H9 (cell line): ENCODE measurements at regions not wholly inside any gene's neighbourhood (a gene's known extent, or its start where the extent isn't known, plus 50 kb on each side); places are given as distances from the start of the nearest gene placed in this dataset.

ENCODE experiments used
- DNase-seq: peaks from one replicate; pipeline ENCODE4 v3.0.0-alpha.2; 2017
- H2AFZ ChIP-seq: one replicate; pipeline ENCODE4 v1.6.1; 2013; ENCODE audit warnings: mild to moderate bottlenecking, low read length, control low read depth, moderate library complexity
- H2AK5ac ChIP-seq: 2 replicates; pipeline ENCODE4 v1.6.1; 2013; ENCODE audit warnings: low read length, control low read depth, mixed read lengths; ENCODE audit not compliant: insufficient read length
- H2BK120ac ChIP-seq: one replicate; pipeline ENCODE4 v1.6.1; 2013; ENCODE audit warnings: low read depth, mild to moderate bottlenecking, low read length, control low read depth, inconsistent platforms; ENCODE audit not compliant: poor library complexity, severe bottlenecking
- H2BK12ac ChIP-seq: 2 replicates; pipeline ENCODE4 v1.6.1; 2013; ENCODE audit warnings: low read length, control low read depth, mixed read lengths, low read depth; ENCODE audit not compliant: insufficient read length
- H2BK15ac ChIP-seq: 2 replicates; pipeline ENCODE4 v1.6.1; 2013; ENCODE audit warnings: low read depth, low read length, control low read depth
- H2BK20ac ChIP-seq: one replicate; pipeline ENCODE4 v1.6.1; 2013; ENCODE audit warnings: low read depth, mild to moderate bottlenecking, low read length, control low read depth, inconsistent platforms; ENCODE audit not compliant: poor library complexity, severe bottlenecking
- H2BK5ac ChIP-seq: 2 replicates; pipeline ENCODE4 v1.6.1; 2013; ENCODE audit warnings: low read length, control low read depth, mixed read lengths; ENCODE audit not compliant: insufficient read length
- H3K14ac ChIP-seq: 2 replicates; pipeline ENCODE4 v1.6.1; 2013; ENCODE audit warnings: low read length, control low read depth; ENCODE audit not compliant: insufficient read depth
- H3K18ac ChIP-seq: 2 replicates; pipeline ENCODE4 v1.6.1; 2013; ENCODE audit warnings: low read depth, mild to moderate bottlenecking, mixed read lengths, low read length, control low read depth; ENCODE audit not compliant: insufficient read length
- H3K23ac ChIP-seq: 2 replicates; pipeline ENCODE4 v1.6.1; 2013; ENCODE audit warnings: low read length, control low read depth, mixed read lengths, low read depth; ENCODE audit not compliant: insufficient read length
- H3K23me2 ChIP-seq: 2 replicates; pipeline ENCODE4 v1.6.1; 2013; ENCODE audit warnings: low read depth, mild to moderate bottlenecking, mixed read lengths, low read length, control low read depth; ENCODE audit not compliant: insufficient read length, poor library complexity, severe bottlenecking
- H3K27ac ChIP-seq: 2 replicates; pipeline ENCODE4 v1.5.1; 2013; ENCODE audit warnings: low read length, control low read depth, mixed read lengths, low read depth; ENCODE audit not compliant: insufficient read length
- H3K27me3 ChIP-seq: 2 replicates; pipeline ENCODE4 v1.6.1; 2013; ENCODE audit warnings: low read length, control low read depth, inconsistent platforms; ENCODE audit not compliant: insufficient read depth
- H3K4ac ChIP-seq: 2 replicates; pipeline ENCODE4 v1.6.1; 2013; ENCODE audit warnings: low read depth, mild to moderate bottlenecking, control low read depth, inconsistent platforms, low read length, moderate library complexity
- H3K4me1 ChIP-seq: 2 replicates; pipeline ENCODE4 v1.6.1; 2013; ENCODE audit warnings: low read length, control low read depth, inconsistent platforms; ENCODE audit not compliant: insufficient read depth
- H3K4me2 ChIP-seq: 2 replicates; pipeline ENCODE4 v1.6.1; 2013; ENCODE audit warnings: low read length, control low read depth, mixed read lengths; ENCODE audit not compliant: insufficient read length, insufficient read depth
- H3K56ac ChIP-seq: 2 replicates; pipeline ENCODE4 v1.6.1; 2013; ENCODE audit warnings: low read depth, mild to moderate bottlenecking, mixed read lengths, low read length, control low read depth; ENCODE audit not compliant: insufficient read length
- H3K79me1 ChIP-seq: 2 replicates; pipeline ENCODE4 v1.6.1; 2013; ENCODE audit warnings: low read depth, mild to moderate bottlenecking, moderate library complexity, low read length, control low read depth, inconsistent platforms; ENCODE audit not compliant: insufficient read depth, poor library complexity, severe bottlenecking
- H3K79me2 ChIP-seq: 2 replicates; pipeline ENCODE4 v1.6.1; 2013; ENCODE audit warnings: low read length, control low read depth, inconsistent platforms; ENCODE audit not compliant: insufficient read depth
- H3K9ac ChIP-seq: 2 replicates; pipeline ENCODE4 v1.6.1; 2013; ENCODE audit warnings: low read length, control low read depth, mixed read lengths; ENCODE audit not compliant: insufficient read length; ENCODE audit errors: extremely low read depth
- H3K9me3 ChIP-seq: one replicate; pipeline ENCODE4 v1.6.1; 2013; ENCODE audit warnings: low read depth, low read length, inconsistent platforms; ENCODE audit not compliant: control insufficient read depth
- H3T11ph ChIP-seq: one replicate; pipeline ENCODE4 v1.6.1; 2013; ENCODE audit warnings: mild to moderate bottlenecking, low read length, control low read depth, inconsistent platforms
- H4K20me1 ChIP-seq: one replicate; pipeline ENCODE4 v1.6.1; 2013; ENCODE audit not compliant: control insufficient read depth, insufficient read length, insufficient read depth
- H4K5ac ChIP-seq: 2 replicates; pipeline ENCODE4 v1.6.1; 2013; ENCODE audit warnings: low read depth, mild to moderate bottlenecking, mixed read lengths, low read length, control low read depth; ENCODE audit not compliant: insufficient read length
- H4K8ac ChIP-seq: replicated peaks from 2 replicates; pipeline ENCODE4 v1.6.1; 2013; ENCODE audit warnings: low read length, control low read depth, mixed read lengths, low read depth; ENCODE audit not compliant: insufficient read length
- H4K91ac ChIP-seq: 2 replicates; pipeline ENCODE4 v1.6.1; 2013; ENCODE audit warnings: low read depth, mild to moderate bottlenecking, moderate library complexity, mixed read lengths, low read length, control low read depth; ENCODE audit not compliant: insufficient read length
- H3K27ac Mint-ChIP-seq, 3 experiments: 2 replicates in 2 of 3; 3 replicates in 1 of 3; pipeline ENCODE4 v1.8.0; 2020 to 2021; ENCODE audit warnings: mixed read lengths in 3 of 3, mild to moderate bottlenecking in 1 of 3, moderate library complexity in 1 of 3
- H3K27me3 Mint-ChIP-seq: 2 replicates; pipeline ENCODE4 v1.8.0; 2021; ENCODE audit warnings: low read depth, mild to moderate bottlenecking, moderate library complexity, mixed read lengths
- H3K36me3 Mint-ChIP-seq, 3 experiments: 2 replicates in 2 of 3; 3 replicates in 1 of 3; pipeline ENCODE4 v1.8.0; 2020 to 2021; ENCODE audit warnings: low read depth in 3 of 3, mixed read lengths in 3 of 3; ENCODE audit not compliant: insufficient read depth in 1 of 3
- H3K4me1 Mint-ChIP-seq, 2 experiments: 2 replicates each; pipeline ENCODE4 v1.8.0; 2020; ENCODE audit warnings: mixed read lengths in 2 of 2
- H3K4me3 Mint-ChIP-seq, 2 experiments: 2 replicates in 1 of 2; 3 replicates in 1 of 2; pipeline ENCODE4 v1.8.0; 2020 to 2021; ENCODE audit warnings: mild to moderate bottlenecking in 2 of 2, mixed read lengths in 2 of 2, moderate library complexity in 1 of 2
- H3K9me3 Mint-ChIP-seq, 2 experiments: 2 replicates in 1 of 2; 3 replicates in 1 of 2; pipeline ENCODE4 v1.8.0; 2020; ENCODE audit warnings: mild to moderate bottlenecking in 2 of 2, mixed read lengths in 2 of 2, moderate library complexity in 1 of 2
- TF ChIP-seq, protein P1 (sequence below): fragments of 200-600 bp; sonication (generic); conservative IDR thresholded peaks from 3 replicates; pipeline ENCODE4 v1.8.0; 2021; ENCODE audit warnings: antibody characterized with exemption, mild to moderate bottlenecking

DNA sequence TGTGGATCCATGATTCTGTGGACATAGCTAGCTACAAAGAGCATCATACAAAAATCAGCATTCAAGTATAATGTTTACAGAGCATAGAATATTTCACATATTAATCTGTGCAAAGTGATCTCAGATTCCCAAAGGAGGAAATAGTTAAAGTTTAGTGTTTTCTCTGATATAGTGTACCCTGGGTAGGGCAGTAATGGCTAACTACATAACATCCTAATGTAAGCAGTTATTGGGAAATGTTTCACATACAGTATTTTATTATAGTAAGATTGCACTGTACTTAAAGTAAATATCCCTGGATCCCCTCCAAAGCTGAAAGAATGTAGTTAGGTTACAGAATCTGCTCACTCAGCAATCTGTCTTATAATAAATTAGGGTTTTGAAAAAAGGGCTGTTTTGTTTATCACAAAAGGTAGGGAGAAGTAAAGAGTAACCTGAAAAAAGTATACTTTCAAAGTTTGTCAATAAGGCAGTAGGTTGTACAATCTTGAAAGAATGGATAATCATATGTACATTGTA, 52.5 kb upstream of the SMARCA2 start:
- TF ChIP-seq, protein P1, sequence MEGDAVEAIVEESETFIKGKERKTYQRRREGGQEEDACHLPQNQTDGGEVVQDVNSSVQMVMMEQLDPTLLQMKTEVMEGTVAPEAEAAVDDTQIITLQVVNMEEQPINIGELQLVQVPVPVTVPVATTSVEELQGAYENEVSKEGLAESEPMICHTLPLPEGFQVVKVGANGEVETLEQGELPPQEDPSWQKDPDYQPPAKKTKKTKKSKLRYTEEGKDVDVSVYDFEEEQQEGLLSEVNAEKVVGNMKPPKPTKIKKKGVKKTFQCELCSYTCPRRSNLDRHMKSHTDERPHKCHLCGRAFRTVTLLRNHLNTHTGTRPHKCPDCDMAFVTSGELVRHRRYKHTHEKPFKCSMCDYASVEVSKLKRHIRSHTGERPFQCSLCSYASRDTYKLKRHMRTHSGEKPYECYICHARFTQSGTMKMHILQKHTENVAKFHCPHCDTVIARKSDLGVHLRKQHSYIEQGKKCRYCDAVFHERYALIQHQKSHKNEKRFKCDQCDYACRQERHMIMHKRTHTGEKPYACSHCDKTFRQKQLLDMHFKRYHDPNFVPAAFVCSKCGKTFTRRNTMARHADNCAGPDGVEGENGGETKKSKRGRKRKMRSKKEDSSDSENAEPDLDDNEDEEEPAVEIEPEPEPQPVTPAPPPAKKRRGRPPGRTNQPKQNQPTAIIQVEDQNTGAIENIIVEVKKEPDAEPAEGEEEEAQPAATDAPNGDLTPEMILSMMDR: no peak
- no peaks in the 10 kb centered on the region; a peak in 1 of 7 replicates for H3K36me3 Mint-ChIP-seq
- Histone ChIP-seq H3K23ac (no peak overlapping the region), H4K91ac (no peak overlapping the region), H2BK15ac (no peak overlapping the region), H2AK5ac (no peak overlapping the region), H3K27ac (no peak overlapping the region), H3K56ac (no peak overlapping the region), H2BK120ac (no peak overlapping the region), H2BK12ac (no peak overlapping the region), H4K20me1 (no peaks in the 10 kb centered on the region), H3K4ac (no peak overlapping the region), H3K9me3 (no peaks in the 10 kb centered on the region), H3K18ac (no peak overlapping the region), H4K8ac (no peak overlapping the region), H3K9ac (no peak overlapping the region), H3K27me3 (no peaks in the 10 kb centered on the region), H4K5ac (no peak overlapping the region), H3K79me1 (no peaks in the 10 kb centered on the region), H3K4me1 (0 out of 2 replicates have a peak, but pooled peaks cover 3% of the 10 kb centered on the region), H3K14ac (no peak overlapping the region), H2AFZ (no peak overlapping the region), H2BK5ac (no peak overlapping the region), H3K4me2 (no peak overlapping the region), H3T11ph (no peak overlapping the region), H3K79me2 (no peaks in the 10 kb centered on the region), H2BK20ac (no peak overlapping the region), H3K23me2 (no peaks in the 10 kb centered on the region)
- DNase-seq: no peak
- H3K9me3 Mint-ChIP-seq: no peaks in the 10 kb centered on the region
- H3K27me3 Mint-ChIP-seq: peaks cover 2% of the 10 kb centered on the region
- H3K4me1 Mint-ChIP-seq: peaks cover 10 to 12% of the 10 kb centered on the region in 2 experiments
- H3K27ac Mint-ChIP-seq: no peak overlapping the region
- H3K4me3 Mint-ChIP-seq: no peak overlapping the region
